Sigmoid colon (tissue), 6 donors: ENCODE measurements at regions not wholly inside any gene's neighbourhood (a gene's known extent, or its start where the extent isn't known, plus 50 kb on each side); places are given as distances from the start of the nearest gene placed in this dataset.

Experiments used
- DNase-seq: peaks from one replicate; pipeline ENCODE4 v3.0.0-alpha.2; 2019
- H3K27ac ChIP-seq, 4 donors: fragments of 200-600 bp; sonication (generic); one replicate each; pipeline ENCODE4 v1.5.1; 2016 to 2019; ENCODE audit warnings: mild to moderate bottlenecking in 1 of 4
- H3K27me3 ChIP-seq, 3 donors: fragments of 200-600 bp; sonication (generic); one replicate each; pipeline ENCODE4 v1.5.1; 2019; ENCODE audit warnings: mild to moderate bottlenecking in 1 of 3
- H3K36me3 ChIP-seq, 4 donors: fragments of 200-600 bp; sonication (generic); one replicate each; pipeline ENCODE4 v1.5.1; 2016 to 2019
- H3K4me1 ChIP-seq, 4 donors: fragments of 200-600 bp; sonication (generic); one replicate each; pipeline ENCODE4 v1.5.1; 2017 to 2019
- H3K4me3 ChIP-seq, 4 donors: fragments of 200-600 bp; sonication (generic); one replicate each; pipeline ENCODE4 v1.5.1; 2017 to 2019; ENCODE audit warnings: mild to moderate bottlenecking in 2 of 4, moderate library complexity in 1 of 4
- H3K9me3 ChIP-seq, 4 donors: fragments of 200-600 bp in 3 of 4; sonication (generic) in 3 of 4; one replicate each; pipeline versions ENCODE4 v1.5.1 to v1.6.1; 2013 to 2019
- EP300 ChIP-seq, 4 donors: sonication (generic); formaldehyde crosslinking; IDR thresholded peaks; one replicate each; pipeline ENCODE4 v1.6.1; 2017; ENCODE audit warnings: antibody characterized with exemption in 4 of 4
- POLR2A ChIP-seq, 2 donors: fragments of 450-650 bp; IDR thresholded peaks; one replicate each; pipeline ENCODE4 v1.6.1; 2016; ENCODE audit warnings: antibody characterized with exemption in 2 of 2, mild to moderate bottlenecking in 2 of 2, moderate library complexity in 2 of 2
- POLR2AphosphoS5 ChIP-seq, 4 donors: sonication (generic); formaldehyde crosslinking; IDR thresholded peaks; one replicate each; pipeline ENCODE4 v1.6.1; 2017; ENCODE audit warnings: antibody characterized with exemption in 4 of 4
- WGBS, 2 donors: extraction: QIAGEN DNeasy Blood & Tissue Kit; methylation state at CpG; one replicate each; pipeline ENCODE4 v1.1.7; 2013; 5-methylcytosine and 5-hydroxymethylcytosine counted together
- intact Hi-C: fragments of 100-400 bp; cut with DNase I; formaldehyde crosslinking; loops from one replicate; pipeline ENCODE4 v1.15.1; 2023
- TF ChIP-seq, protein P1 (sequence below), 4 experiments: fragments of 450-650 bp in 3 of 4; fragments of 200-600 bp in 1 of 4; IDR thresholded peaks; one replicate each; pipeline ENCODE4 v1.5.1; 2016 to 2019; ENCODE audit warnings: antibody characterized with exemption in 4 of 4, mild to moderate bottlenecking in 3 of 4, moderate library complexity in 2 of 4
- donor health status: healthy with polysubstance abuse.
- donor health status: healthy.

DNA sequence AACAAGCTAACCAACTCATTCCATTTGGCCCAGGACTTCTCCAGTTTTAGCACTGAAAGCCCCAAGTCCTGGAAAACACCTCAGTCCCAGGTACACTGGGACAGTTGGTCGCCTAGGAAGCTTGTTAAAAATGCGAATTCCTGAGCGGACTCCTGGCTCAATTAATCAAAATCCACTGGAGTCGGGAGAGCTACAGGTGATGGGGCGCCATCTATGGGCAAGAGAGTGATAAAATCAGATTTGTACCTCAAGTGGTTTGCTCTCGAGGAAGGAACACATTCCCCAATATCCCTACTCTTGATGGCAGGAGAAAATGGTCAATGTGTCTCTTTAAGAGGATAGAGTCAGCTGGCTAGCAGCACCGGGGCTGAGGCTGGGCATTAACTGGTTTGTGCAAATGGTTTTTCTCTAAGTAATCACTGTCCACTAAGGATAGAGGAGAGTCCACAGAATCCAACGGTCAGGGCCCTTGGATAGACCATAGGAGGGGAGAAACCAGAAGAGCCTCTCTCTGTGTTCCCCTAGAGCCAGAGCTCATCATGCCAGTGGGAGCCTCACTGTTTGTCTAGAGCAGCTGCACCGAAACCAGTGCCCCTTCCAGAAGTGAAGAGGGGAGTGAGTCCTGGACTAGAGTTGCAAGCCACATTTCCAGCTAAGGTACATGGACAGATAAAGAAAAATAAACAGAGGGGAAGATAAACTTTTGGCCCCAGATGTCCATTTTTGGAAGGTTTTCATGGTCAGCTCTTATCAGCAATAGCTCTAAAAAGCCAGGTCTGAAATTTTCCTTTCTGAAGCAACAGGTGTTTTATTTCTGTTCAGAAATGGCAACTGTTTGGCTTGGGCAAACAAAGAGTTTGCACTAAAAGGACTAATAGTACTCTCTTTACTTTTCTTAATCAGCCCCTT lies 148.5 kb downstream of the TENT5C start:
- Histone ChIP-seq H3K4me3 (peak overlapping the region in 3 of 4 donors; percentile 12 to 27 (median 26)), H3K4me1 (peaks cover 0 to 33% (median 22%) of the 10 kb centered on the region in 4 donors), H3K36me3 (no peaks in the 10 kb centered on the region), H3K9me3 (no peaks in the 10 kb centered on the region), H3K27me3 (no peaks in the 10 kb centered on the region), H3K27ac (peak overlapping the region in 1 of 4 donors; percentile 35)
- TF ChIP-seq POLR2A (IDR thresholded peaks at IDR 0.05): no peak
- TF ChIP-seq, protein P1, sequence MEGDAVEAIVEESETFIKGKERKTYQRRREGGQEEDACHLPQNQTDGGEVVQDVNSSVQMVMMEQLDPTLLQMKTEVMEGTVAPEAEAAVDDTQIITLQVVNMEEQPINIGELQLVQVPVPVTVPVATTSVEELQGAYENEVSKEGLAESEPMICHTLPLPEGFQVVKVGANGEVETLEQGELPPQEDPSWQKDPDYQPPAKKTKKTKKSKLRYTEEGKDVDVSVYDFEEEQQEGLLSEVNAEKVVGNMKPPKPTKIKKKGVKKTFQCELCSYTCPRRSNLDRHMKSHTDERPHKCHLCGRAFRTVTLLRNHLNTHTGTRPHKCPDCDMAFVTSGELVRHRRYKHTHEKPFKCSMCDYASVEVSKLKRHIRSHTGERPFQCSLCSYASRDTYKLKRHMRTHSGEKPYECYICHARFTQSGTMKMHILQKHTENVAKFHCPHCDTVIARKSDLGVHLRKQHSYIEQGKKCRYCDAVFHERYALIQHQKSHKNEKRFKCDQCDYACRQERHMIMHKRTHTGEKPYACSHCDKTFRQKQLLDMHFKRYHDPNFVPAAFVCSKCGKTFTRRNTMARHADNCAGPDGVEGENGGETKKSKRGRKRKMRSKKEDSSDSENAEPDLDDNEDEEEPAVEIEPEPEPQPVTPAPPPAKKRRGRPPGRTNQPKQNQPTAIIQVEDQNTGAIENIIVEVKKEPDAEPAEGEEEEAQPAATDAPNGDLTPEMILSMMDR (IDR thresholded peaks at IDR 0.05): peak in 3 of 4 experiments; percentile 61 to 77 (median 66)
- no peak for DNase-seq
- 10 to 17% methylated on average over 9 of the region's 9 CpGs for WGBS, 2 donors
- intact Hi-C loops: loop anchor here (1.0 to 10.0 kb wide), 4 partner anchors 72 to 630 kb away; partner anchors contain the start of genes TENT5C and TRIM45

DNA sequence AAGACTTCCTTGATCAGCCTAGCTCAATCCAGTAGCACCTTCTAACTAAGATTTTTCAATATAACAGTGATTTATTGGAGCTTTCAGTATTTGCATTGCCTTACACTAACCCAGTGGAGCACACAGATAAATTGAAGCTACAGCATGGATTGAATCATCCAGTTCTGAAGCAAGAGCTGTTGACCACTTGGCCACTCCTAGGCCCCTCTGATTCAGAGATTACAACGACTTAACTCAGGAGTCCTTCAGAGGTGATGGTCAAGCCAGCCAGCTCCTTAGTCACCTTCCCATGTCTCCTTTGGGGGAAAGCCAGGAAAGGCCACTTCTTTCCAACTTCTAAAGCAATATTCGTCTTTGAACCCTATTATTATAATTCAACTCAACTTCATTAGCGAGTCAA lies 151.8 kb downstream of the TENT5C start:
- Histone ChIP-seq H3K9me3 (no peaks in the 10 kb centered on the region), H3K36me3 (no peaks in the 10 kb centered on the region), H3K4me1 (peaks cover 0 to 28% (median 22%) of the 10 kb centered on the region in 4 donors), H3K27me3 (no peaks in the 10 kb centered on the region), H3K27ac (no peak overlapping the region), H3K4me3 (no peak overlapping the region)
- intact Hi-C loops: loop anchor here (2.0 to 10.0 kb wide), 4 partner anchors 85 to 633 kb away; partner anchors contain the start of genes MAN1A2 and TRIM45
- no peak for DNase-seq
- TF ChIP-seq EP300 (IDR thresholded peaks at IDR 0.05): no peak
- 88 to 92% methylated on average over 3 of the region's 3 CpGs for WGBS, 2 donors

DNA sequence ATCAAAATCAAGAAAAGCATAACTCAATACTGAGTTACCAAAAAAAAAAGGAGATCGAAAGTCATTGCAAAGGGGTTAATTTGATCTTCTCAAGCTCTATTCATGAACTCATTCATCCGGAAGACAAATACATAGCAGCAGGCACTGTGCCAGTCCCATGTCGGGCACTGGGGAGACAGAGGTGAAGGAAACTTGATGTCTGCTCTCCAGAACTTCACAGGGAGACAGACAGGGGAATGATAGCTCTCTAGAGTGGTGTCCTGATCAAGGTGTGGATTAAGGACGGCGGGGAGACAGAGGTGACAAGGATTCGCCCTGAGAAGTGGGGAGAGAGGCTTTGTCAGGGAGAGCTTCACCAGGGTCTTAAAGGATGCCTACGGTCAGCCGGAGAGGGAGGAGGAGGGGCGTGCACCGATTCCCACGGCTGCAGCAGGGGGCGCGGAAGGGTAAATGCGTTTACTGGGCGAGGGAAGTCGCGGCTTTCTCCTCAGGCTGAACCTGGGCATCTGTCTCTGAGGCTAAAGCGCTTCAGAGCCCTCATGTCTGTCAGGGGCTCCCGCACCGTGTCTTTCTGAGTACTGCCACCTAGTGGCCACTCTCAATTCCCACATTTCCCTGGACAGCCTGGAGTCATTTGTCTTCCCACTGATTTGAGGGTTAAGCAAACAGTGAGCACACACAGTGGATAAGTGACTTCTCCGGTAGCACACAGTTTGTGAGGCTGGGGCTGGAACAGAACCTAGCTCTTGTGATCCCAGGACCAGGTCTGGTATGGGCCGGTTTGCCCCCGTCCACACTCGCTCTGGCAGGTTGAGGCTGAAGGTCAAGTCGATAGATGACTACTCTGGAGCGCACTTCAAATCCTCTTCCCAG lies 152.8 kb downstream of the TENT5C start:
- H3K9me3 ChIP-seq: no peaks in the 10 kb centered on the region

DNA sequence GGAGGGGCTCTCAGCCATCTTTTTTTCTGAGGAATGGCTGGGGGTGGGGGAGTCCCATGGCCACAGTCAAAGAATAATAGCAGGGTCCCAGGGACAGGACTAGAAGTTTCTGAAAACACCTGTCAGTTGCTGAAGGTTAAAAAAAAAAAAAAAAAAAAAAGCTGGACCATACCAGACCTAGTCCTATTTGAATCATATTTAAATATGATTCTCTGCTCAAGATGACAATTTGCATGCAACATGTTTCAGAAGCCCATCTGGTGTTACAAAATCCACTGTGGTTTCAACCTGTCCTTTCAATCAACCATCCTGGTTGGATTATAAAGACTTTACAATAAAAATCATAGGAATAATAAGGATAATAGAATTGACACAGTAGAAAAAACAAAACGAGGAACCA lies 153.7 kb downstream of the TENT5C start:
- TF ChIP-seq POLR2AphosphoS5 (IDR thresholded peaks at IDR 0.05): no peak
- TF ChIP-seq POLR2A (IDR thresholded peaks at IDR 0.05): no peak
- TF ChIP-seq EP300 (IDR thresholded peaks at IDR 0.05): no peak
- TF ChIP-seq, protein P1 (IDR thresholded peaks at IDR 0.05): no peak
- no peaks in the 10 kb centered on the region for H3K27me3 ChIP-seq
- intact Hi-C loops: loop anchor here (1.0 to 10.0 kb wide), 5 partner anchors 87 to 635 kb away; partner anchors contain the start of genes MAN1A2 and TRIM45
- DNase-seq: no peak
- H3K4me3 ChIP-seq: no peak overlapping the region
- H3K9me3 ChIP-seq: no peaks in the 10 kb centered on the region
- peaks cover 0 to 10% (median 9%) of the 10 kb centered on the region in 4 donors for H3K4me1 ChIP-seq
- 55 to 58% methylated on average over 1 of the region's 1 CpG for WGBS, 2 donors
- no peaks in the 10 kb centered on the region for H3K36me3 ChIP-seq
- H3K27ac ChIP-seq: no peak overlapping the region

More for the DNA sequence above, 152.8 kb downstream of the TENT5C start:
- no peaks in the 10 kb centered on the region for H3K36me3 ChIP-seq
- no peaks in the 10 kb centered on the region for H3K27me3 ChIP-seq
- no peak for TF ChIP-seq POLR2AphosphoS5 (IDR thresholded peaks at IDR 0.05)
- TF ChIP-seq, protein P1 (IDR thresholded peaks at IDR 0.05): peak; percentile 51 to 87 (median 80)
- peak overlapping the region; percentile 15 to 46 (median 42) for H3K4me3 ChIP-seq
- intact Hi-C loops: loop anchor here (1.0 to 10.0 kb wide), 5 partner anchors 86 to 634 kb away; partner anchors contain the start of genes MAN1A2 and TRIM45
- H3K4me1 ChIP-seq: peaks cover 0 to 18% (median 14%) of the 10 kb centered on the region in 4 donors
- no peak overlapping the region for H3K27ac ChIP-seq
- DNase-seq: peak; percentile 85
- 11 to 20% methylated on average over 26 of the region's 26 CpGs for WGBS, 2 donors
